ENCODE measurements at regions not wholly inside any gene's neighbourhood (a gene's known extent, or its start where the extent isn't known, plus 50 kb on each side); places are given as distances from the start of the nearest gene placed in this dataset.

GRCh38 chr12:86530996-86531655 is 274.9 kb upstream of the MGAT4C start:
- Histone ChIP-seq H3K4me3 (ENCODE audit: insufficient read depth, low read depth, low read length) (no peak overlapping the region), H3K36me3 (ENCODE audit: control insufficient read depth, insufficient read depth, low read length) (no peaks in the 10 kb centered on the region), H3K4me1 (ENCODE audit: control insufficient read depth, insufficient read depth, low read length) (no peaks in the 10 kb centered on the region), H3K9me3 (ENCODE audit: control insufficient read depth, low read length) (no peaks in the 10 kb centered on the region), H3K27me3 (ENCODE audit: control insufficient read depth, insufficient read depth, low read length, poor library complexity, severe bottlenecking) (no peaks in the 10 kb centered on the region), H3K27ac (ENCODE audit: insufficient read depth, low read depth, low read length, poor library complexity, severe bottlenecking) (no peak overlapping the region)
- 62 to 73% methylated on average over 1 of the region's 1 CpG for WGBS, 2 experiments

GRCh38 chr12:86526060-86526595 is 269.9 kb upstream of the MGAT4C start:
- Histone ChIP-seq H3K4me3 (ENCODE audit: insufficient read depth, low read depth, low read length) (no peak overlapping the region), H3K9me3 (ENCODE audit: control insufficient read depth, low read length) (no peaks in the 10 kb centered on the region), H3K27me3 (ENCODE audit: control insufficient read depth, insufficient read depth, low read length, poor library complexity, severe bottlenecking) (no peaks in the 10 kb centered on the region), H3K4me1 (ENCODE audit: control insufficient read depth, insufficient read depth, low read length) (no peaks in the 10 kb centered on the region), H3K27ac (ENCODE audit: insufficient read depth, low read depth, low read length, poor library complexity, severe bottlenecking) (no peak overlapping the region), H3K36me3 (ENCODE audit: control insufficient read depth, insufficient read depth, low read length) (no peaks in the 10 kb centered on the region)
- 91 to 98% methylated on average over 4 of the region's 4 CpGs for WGBS, 2 experiments

- no peaks in the 10 kb centered on the region for H3K36me3 ChIP-seq (ENCODE audit: control insufficient read depth, insufficient read depth, low read length)
- no peak overlapping the region for H3K27ac ChIP-seq (ENCODE audit: insufficient read depth, low read depth, low read length, poor library complexity, severe bottlenecking)
- no peaks in the 10 kb centered on the region for H3K9me3 ChIP-seq (ENCODE audit: control insufficient read depth, low read length)
- no peaks in the 10 kb centered on the region for H3K27me3 ChIP-seq (ENCODE audit: control insufficient read depth, insufficient read depth, low read length, poor library complexity, severe bottlenecking)
- no peaks in the 10 kb centered on the region for H3K4me1 ChIP-seq (ENCODE audit: control insufficient read depth, insufficient read depth, low read length)
- 76 to 95% methylated on average over 3 of the region's 3 CpGs for WGBS, 2 experiments
- no peak overlapping the region for H3K4me3 ChIP-seq (ENCODE audit: insufficient read depth, low read depth, low read length)
These were observed 267.7 kb upstream of the MGAT4C start for GRCh38 chr12:86523844-86524243.

- no peaks in the 10 kb centered on the region for H3K4me1 ChIP-seq (ENCODE audit: control insufficient read depth, insufficient read depth, low read length)
- H3K4me3 ChIP-seq (ENCODE audit: insufficient read depth, low read depth, low read length), result no peak overlapping the region
- no peaks in the 10 kb centered on the region for H3K27me3 ChIP-seq (ENCODE audit: control insufficient read depth, insufficient read depth, low read length, poor library complexity, severe bottlenecking)
- H3K9me3 ChIP-seq (ENCODE audit: control insufficient read depth, low read length), result no peaks in the 10 kb centered on the region
- no peak overlapping the region for H3K27ac ChIP-seq (ENCODE audit: insufficient read depth, low read depth, low read length, poor library complexity, severe bottlenecking)
- H3K36me3 ChIP-seq (ENCODE audit: control insufficient read depth, insufficient read depth, low read length), result no peaks in the 10 kb centered on the region
- WGBS, 2 experiments, result 91 to 92% methylated on average over 1 of the region's 1 CpG
These were observed 265.7 kb upstream of the MGAT4C start for GRCh38 chr12:86521870-86522269.

- no peaks in the 10 kb centered on the region for H3K27me3 ChIP-seq (ENCODE audit: control insufficient read depth, insufficient read depth, low read length, poor library complexity, severe bottlenecking)
- 96 to 100% methylated on average over 2 of the region's 2 CpGs for WGBS, 2 experiments
- no peaks in the 10 kb centered on the region for H3K36me3 ChIP-seq (ENCODE audit: control insufficient read depth, insufficient read depth, low read length)
- H3K27ac ChIP-seq (ENCODE audit: insufficient read depth, low read depth, low read length, poor library complexity, severe bottlenecking), result no peak overlapping the region
- H3K4me1 ChIP-seq (ENCODE audit: control insufficient read depth, insufficient read depth, low read length), result no peaks in the 10 kb centered on the region
- H3K4me3 ChIP-seq (ENCODE audit: insufficient read depth, low read depth, low read length), result no peak overlapping the region
- H3K9me3 ChIP-seq (ENCODE audit: control insufficient read depth, low read length), result no peaks in the 10 kb centered on the region
These were observed 257.0 kb upstream of the MGAT4C start for GRCh38 chr12:86513226-86513625.

GRCh38 chr12:86496595-86496994 is 240.4 kb upstream of the MGAT4C start:
- Histone ChIP-seq H3K4me3 (ENCODE audit: insufficient read depth, low read depth, low read length) (no peak overlapping the region), H3K27me3 (ENCODE audit: control insufficient read depth, insufficient read depth, low read length, poor library complexity, severe bottlenecking) (no peaks in the 10 kb centered on the region), H3K27ac (ENCODE audit: insufficient read depth, low read depth, low read length, poor library complexity, severe bottlenecking) (no peak overlapping the region), H3K9me3 (ENCODE audit: control insufficient read depth, low read length) (no peaks in the 10 kb centered on the region), H3K36me3 (ENCODE audit: control insufficient read depth, insufficient read depth, low read length) (no peaks in the 10 kb centered on the region), H3K4me1 (ENCODE audit: control insufficient read depth, insufficient read depth, low read length) (no peaks in the 10 kb centered on the region)
- no CpG with 5 or more reads among the region's 1 CpG for WGBS, 2 experiments

- H3K36me3 ChIP-seq (ENCODE audit: control insufficient read depth, insufficient read depth, low read length), result no peaks in the 10 kb centered on the region
- H3K27me3 ChIP-seq (ENCODE audit: control insufficient read depth, insufficient read depth, low read length, poor library complexity, severe bottlenecking), result no peaks in the 10 kb centered on the region
- WGBS, 2 experiments, result 91 to 97% methylated on average over 4 of the region's 4 CpGs
- H3K4me1 ChIP-seq (ENCODE audit: control insufficient read depth, insufficient read depth, low read length), result no peaks in the 10 kb centered on the region
- H3K9me3 ChIP-seq (ENCODE audit: control insufficient read depth, low read length), result no peaks in the 10 kb centered on the region
- no peak overlapping the region for H3K27ac ChIP-seq (ENCODE audit: insufficient read depth, low read depth, low read length, poor library complexity, severe bottlenecking)
- no peak overlapping the region for H3K4me3 ChIP-seq (ENCODE audit: insufficient read depth, low read depth, low read length)
These were observed 228.3 kb upstream of the MGAT4C start for GRCh38 chr12:86484473-86484872.

- 82 to 100% methylated on average over 2 of the region's 2 CpGs for WGBS, 2 experiments
- Histone ChIP-seq H3K27ac (ENCODE audit: insufficient read depth, low read depth, low read length, poor library complexity, severe bottlenecking) (no peak overlapping the region), H3K4me3 (ENCODE audit: insufficient read depth, low read depth, low read length) (no peak overlapping the region), H3K36me3 (ENCODE audit: control insufficient read depth, insufficient read depth, low read length) (no peaks in the 10 kb centered on the region), H3K27me3 (ENCODE audit: control insufficient read depth, insufficient read depth, low read length, poor library complexity, severe bottlenecking) (no peaks in the 10 kb centered on the region), H3K4me1 (ENCODE audit: control insufficient read depth, insufficient read depth, low read length) (no peaks in the 10 kb centered on the region), H3K9me3 (ENCODE audit: control insufficient read depth, low read length) (no peaks in the 10 kb centered on the region)
These were observed 217.0 kb upstream of the MGAT4C start for GRCh38 chr12:86473231-86473630.

- 83 to 86% methylated on average over 2 of the region's 2 CpGs for WGBS, 2 experiments
- H3K4me1 ChIP-seq (ENCODE audit: control insufficient read depth, insufficient read depth, low read length), result no peaks in the 10 kb centered on the region
- H3K27ac ChIP-seq (ENCODE audit: insufficient read depth, low read depth, low read length, poor library complexity, severe bottlenecking), result no peak overlapping the region
- no peaks in the 10 kb centered on the region for H3K27me3 ChIP-seq (ENCODE audit: control insufficient read depth, insufficient read depth, low read length, poor library complexity, severe bottlenecking)
- no peaks in the 10 kb centered on the region for H3K9me3 ChIP-seq (ENCODE audit: control insufficient read depth, low read length)
- H3K36me3 ChIP-seq (ENCODE audit: control insufficient read depth, insufficient read depth, low read length), result no peaks in the 10 kb centered on the region
- no peak overlapping the region for H3K4me3 ChIP-seq (ENCODE audit: insufficient read depth, low read depth, low read length)
These were observed 200.6 kb upstream of the MGAT4C start for GRCh38 chr12:86456776-86457175.

- Histone ChIP-seq H3K36me3 (ENCODE audit: control insufficient read depth, insufficient read depth, low read length) (no peaks in the 10 kb centered on the region), H3K27me3 (ENCODE audit: control insufficient read depth, insufficient read depth, low read length, poor library complexity, severe bottlenecking) (no peaks in the 10 kb centered on the region), H3K4me1 (ENCODE audit: control insufficient read depth, insufficient read depth, low read length) (no peaks in the 10 kb centered on the region), H3K9me3 (ENCODE audit: control insufficient read depth, low read length) (no peaks in the 10 kb centered on the region), H3K4me3 (ENCODE audit: insufficient read depth, low read depth, low read length) (no peak overlapping the region), H3K27ac (ENCODE audit: insufficient read depth, low read depth, low read length, poor library complexity, severe bottlenecking) (no peak overlapping the region)
- 100% methylated on average over 3 of the region's 3 CpGs; no CpG with 5 or more reads in 1 of the 2 experiments for whole genome bisulfite sequencing, 2 experiments
These were observed 200.1 kb upstream of the MGAT4C start for GRCh38 chr12:86456241-86456640.

Data from ectodermal cell (in vitro differentiated cells).